ENCODE measurements at regions not wholly inside any gene's neighbourhood (a gene's known extent, or its start where the extent isn't known, plus 50 kb on each side); places are given as distances from the start of the nearest gene placed in this dataset.

DNA sequence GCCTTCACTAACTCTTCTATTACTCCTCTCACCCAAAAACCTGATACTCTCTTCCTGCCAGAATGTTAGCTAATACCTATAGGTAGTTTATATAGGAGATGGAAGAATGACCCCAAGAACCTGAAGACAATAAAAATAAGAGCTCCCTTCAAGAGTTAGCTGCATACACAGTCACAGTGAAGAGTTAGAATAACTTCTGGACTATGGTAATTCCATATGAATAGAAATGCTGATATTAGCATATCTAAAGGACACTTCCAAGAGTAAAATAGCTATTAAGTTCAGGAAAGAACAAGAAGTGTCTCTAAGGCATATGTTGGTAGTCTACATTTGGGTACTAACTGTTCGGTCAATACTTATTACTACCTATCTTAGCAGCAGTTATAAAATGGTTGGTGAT lies 134.2 kb downstream of the VGLL3 start:
- no peaks in the 10 kb centered on the region for H3K9me2 ChIP-seq (ENCODE audit: insufficient read depth, low read length)
- H3K79me2 ChIP-seq (ENCODE audit: insufficient read depth, low read depth, low read length), result no peaks in the 10 kb centered on the region
- H4K20me1 ChIP-seq (ENCODE audit: insufficient read depth, low read length), result no peaks in the 10 kb centered on the region
- no peaks in the 10 kb centered on the region for H3K36me3 ChIP-seq (ENCODE audit: insufficient read depth, low read length)
- H3K9me3 ChIP-seq (ENCODE audit: low read length), result no peaks in the 10 kb centered on the region; the same call in 1 of the 2 replicates
- CTCF ChIA-PET (ENCODE audit: unreplicated experiment), result no interaction called here
- no peaks in the 10 kb centered on the region for H3K4me1 ChIP-seq (ENCODE audit: insufficient read depth, low read length, poor library complexity, severe bottlenecking)
- H2AFZ ChIP-seq (ENCODE audit: low read length), result no peak overlapping the region
- TF ChIP-seq, protein P1, sequence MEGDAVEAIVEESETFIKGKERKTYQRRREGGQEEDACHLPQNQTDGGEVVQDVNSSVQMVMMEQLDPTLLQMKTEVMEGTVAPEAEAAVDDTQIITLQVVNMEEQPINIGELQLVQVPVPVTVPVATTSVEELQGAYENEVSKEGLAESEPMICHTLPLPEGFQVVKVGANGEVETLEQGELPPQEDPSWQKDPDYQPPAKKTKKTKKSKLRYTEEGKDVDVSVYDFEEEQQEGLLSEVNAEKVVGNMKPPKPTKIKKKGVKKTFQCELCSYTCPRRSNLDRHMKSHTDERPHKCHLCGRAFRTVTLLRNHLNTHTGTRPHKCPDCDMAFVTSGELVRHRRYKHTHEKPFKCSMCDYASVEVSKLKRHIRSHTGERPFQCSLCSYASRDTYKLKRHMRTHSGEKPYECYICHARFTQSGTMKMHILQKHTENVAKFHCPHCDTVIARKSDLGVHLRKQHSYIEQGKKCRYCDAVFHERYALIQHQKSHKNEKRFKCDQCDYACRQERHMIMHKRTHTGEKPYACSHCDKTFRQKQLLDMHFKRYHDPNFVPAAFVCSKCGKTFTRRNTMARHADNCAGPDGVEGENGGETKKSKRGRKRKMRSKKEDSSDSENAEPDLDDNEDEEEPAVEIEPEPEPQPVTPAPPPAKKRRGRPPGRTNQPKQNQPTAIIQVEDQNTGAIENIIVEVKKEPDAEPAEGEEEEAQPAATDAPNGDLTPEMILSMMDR (conservative IDR thresholded peaks at IDR 0.05; ENCODE audit: low read length), result no peak
- TF ChIP-seq EZH2phosphoT487 (IDR thresholded peaks at IDR 0.05; ENCODE audit: borderline replicate concordance, low read depth, low read length), result no peak
- intact Hi-C loops (cut with micrococcal nuclease; ENCODE audit: unreplicated experiment), result no loop called here
- H3K27ac ChIP-seq (ENCODE audit: low read depth, low read length, poor library complexity, severe bottlenecking), result no peak overlapping the region
- no peak for DNase-seq (ENCODE audit: low spot score)
- no TSS peak for BruUV-seq (replicated peaks)
- no peak overlapping the region for H3K4me2 ChIP-seq (ENCODE audit: low read length)
- H3K4me3 ChIP-seq (ENCODE audit: low read depth, low read length, poor library complexity, severe bottlenecking), result no peak overlapping the region
- POLR2A ChIA-PET, result no interaction called here

DNA sequence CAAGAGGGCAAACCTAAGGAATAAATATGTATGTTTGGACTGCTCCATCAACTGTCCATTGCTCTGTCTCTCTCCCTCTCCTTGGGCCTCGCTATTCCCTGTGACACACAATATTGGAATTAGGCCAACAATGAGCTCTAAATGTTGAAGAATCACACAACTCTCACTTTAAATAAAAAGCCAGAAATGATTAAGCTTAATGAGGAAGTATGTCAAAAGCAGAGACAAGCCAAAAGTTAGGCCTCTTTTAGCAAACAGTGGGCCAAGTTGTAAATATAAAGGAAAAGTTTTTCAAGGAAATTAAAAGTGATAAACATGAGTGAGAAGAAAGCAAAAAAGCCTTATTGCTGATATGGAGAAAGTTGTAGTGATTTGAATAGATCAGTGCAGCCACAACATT lies 141.0 kb downstream of the VGLL3 start:
- TF ChIP-seq EZH2phosphoT487 (IDR thresholded peaks at IDR 0.05; ENCODE audit: borderline replicate concordance, low read depth, low read length), result no peak
- TF ChIP-seq, protein P1 (conservative IDR thresholded peaks at IDR 0.05; ENCODE audit: low read length), result no peak
- no peak overlapping the region for H2AFZ ChIP-seq (ENCODE audit: low read length)
- intact Hi-C loops (cut with micrococcal nuclease; ENCODE audit: unreplicated experiment), result no loop called here
- BruUV-seq (replicated peaks), result no TSS peak
- H3K79me2 ChIP-seq (ENCODE audit: insufficient read depth, low read depth, low read length), result no peaks in the 10 kb centered on the region
- H3K4me3 ChIP-seq (ENCODE audit: low read depth, low read length, poor library complexity, severe bottlenecking), result no peak overlapping the region
- H3K4me1 ChIP-seq (ENCODE audit: insufficient read depth, low read length, poor library complexity, severe bottlenecking), result no peaks in the 10 kb centered on the region
- H3K27ac ChIP-seq (ENCODE audit: low read depth, low read length, poor library complexity, severe bottlenecking), result no peak overlapping the region
- no peak overlapping the region for H3K4me2 ChIP-seq (ENCODE audit: low read length)
- CTCF ChIA-PET (ENCODE audit: unreplicated experiment), result no interaction called here
- no peaks in the 10 kb centered on the region for H3K9me2 ChIP-seq (ENCODE audit: insufficient read depth, low read length)
- H3K36me3 ChIP-seq (ENCODE audit: insufficient read depth, low read length), result no peaks in the 10 kb centered on the region
- no peaks in the 10 kb centered on the region for H3K9me3 ChIP-seq (ENCODE audit: low read length)
- POLR2A ChIA-PET, result interaction anchor here (0.9 kb wide), 1 partner anchor 8 kb away, joined by 9 read pairs; no protein-coding TSS in a partner anchor
- DNase-seq (ENCODE audit: low spot score), result no peak
- no peaks in the 10 kb centered on the region for H4K20me1 ChIP-seq (ENCODE audit: insufficient read depth, low read length)

DNA sequence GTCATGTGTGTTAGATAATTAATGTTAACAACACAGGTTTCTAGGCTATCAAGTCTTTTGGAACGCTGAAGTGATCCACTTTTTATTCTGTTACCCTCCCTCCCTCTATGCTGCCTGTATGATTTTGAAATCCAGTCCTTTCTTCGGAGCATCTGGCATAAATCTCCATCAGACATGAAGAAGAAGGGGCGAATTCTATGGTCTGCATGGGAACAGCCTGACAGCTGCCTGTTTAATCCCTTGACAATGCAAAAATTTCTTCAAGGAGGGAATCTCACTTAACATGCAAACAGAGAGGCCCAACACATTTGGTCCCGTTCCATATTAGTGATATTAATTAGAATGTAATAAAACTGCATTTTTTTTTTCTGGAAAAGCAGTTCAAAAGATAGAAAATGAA lies 145.2 kb downstream of the VGLL3 start:
- no peak for DNase-seq (ENCODE audit: low spot score)
- intact Hi-C loops (cut with micrococcal nuclease; ENCODE audit: unreplicated experiment), result no loop called here
- H3K27ac ChIP-seq (ENCODE audit: low read depth, low read length, poor library complexity, severe bottlenecking), result no peak overlapping the region
- H4K20me1 ChIP-seq (ENCODE audit: insufficient read depth, low read length), result no peaks in the 10 kb centered on the region
- H3K79me2 ChIP-seq (ENCODE audit: insufficient read depth, low read depth, low read length), result no peaks in the 10 kb centered on the region
- H3K9me2 ChIP-seq (ENCODE audit: insufficient read depth, low read length), result no peaks in the 10 kb centered on the region
- H3K4me2 ChIP-seq (ENCODE audit: low read length), result no peak overlapping the region
- ChIA-PET CTCF (ENCODE audit: unreplicated experiment) (no interaction called here), POLR2A (interaction anchor here (0.7 kb wide), 1 partner anchor 108 kb away, joined by 3 read pairs; no protein-coding TSS in a partner anchor)
- BruUV-seq (replicated peaks), result no TSS peak
- no peaks in the 10 kb centered on the region for H3K36me3 ChIP-seq (ENCODE audit: insufficient read depth, low read length)
- H3K9me3 ChIP-seq (ENCODE audit: low read length), result no peaks in the 10 kb centered on the region
- no peak overlapping the region for H2AFZ ChIP-seq (ENCODE audit: low read length)
- H3K4me3 ChIP-seq (ENCODE audit: low read depth, low read length, poor library complexity, severe bottlenecking), result no peak overlapping the region
- TF ChIP-seq, protein P1 (conservative IDR thresholded peaks at IDR 0.05; ENCODE audit: low read length), result no peak
- TF ChIP-seq EZH2phosphoT487 (IDR thresholded peaks at IDR 0.05; ENCODE audit: borderline replicate concordance, low read depth, low read length), result no peak
- H3K4me1 ChIP-seq (ENCODE audit: insufficient read depth, low read length, poor library complexity, severe bottlenecking), result no peaks in the 10 kb centered on the region

Data from OCI-LY7 (cell line).